ENCODE measurements at regions not wholly inside any gene's neighbourhood (a gene's known extent, or its start where the extent isn't known, plus 50 kb on each side); places are given as distances from the start of the nearest gene placed in this dataset.

- H3K36me3 ChIP-seq (ENCODE audit: insufficient read depth, low read length): no peaks in the 10 kb centered on the region
- no peaks in the 10 kb centered on the region for H3K9me3 ChIP-seq (ENCODE audit: insufficient read depth, low read depth, low read length)
- no peaks in the 10 kb centered on the region for H3K4me1 ChIP-seq (ENCODE audit: insufficient read depth, low read length, poor library complexity, severe bottlenecking)
- TF ChIP-seq, protein P1, sequence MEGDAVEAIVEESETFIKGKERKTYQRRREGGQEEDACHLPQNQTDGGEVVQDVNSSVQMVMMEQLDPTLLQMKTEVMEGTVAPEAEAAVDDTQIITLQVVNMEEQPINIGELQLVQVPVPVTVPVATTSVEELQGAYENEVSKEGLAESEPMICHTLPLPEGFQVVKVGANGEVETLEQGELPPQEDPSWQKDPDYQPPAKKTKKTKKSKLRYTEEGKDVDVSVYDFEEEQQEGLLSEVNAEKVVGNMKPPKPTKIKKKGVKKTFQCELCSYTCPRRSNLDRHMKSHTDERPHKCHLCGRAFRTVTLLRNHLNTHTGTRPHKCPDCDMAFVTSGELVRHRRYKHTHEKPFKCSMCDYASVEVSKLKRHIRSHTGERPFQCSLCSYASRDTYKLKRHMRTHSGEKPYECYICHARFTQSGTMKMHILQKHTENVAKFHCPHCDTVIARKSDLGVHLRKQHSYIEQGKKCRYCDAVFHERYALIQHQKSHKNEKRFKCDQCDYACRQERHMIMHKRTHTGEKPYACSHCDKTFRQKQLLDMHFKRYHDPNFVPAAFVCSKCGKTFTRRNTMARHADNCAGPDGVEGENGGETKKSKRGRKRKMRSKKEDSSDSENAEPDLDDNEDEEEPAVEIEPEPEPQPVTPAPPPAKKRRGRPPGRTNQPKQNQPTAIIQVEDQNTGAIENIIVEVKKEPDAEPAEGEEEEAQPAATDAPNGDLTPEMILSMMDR (conservative IDR thresholded peaks at IDR 0.05; ENCODE audit: low read length): no peak
- no peak for TF ChIP-seq EZH2phosphoT487 (IDR thresholded peaks at IDR 0.05; ENCODE audit: borderline replicate concordance)
- H3K4me3 ChIP-seq (ENCODE audit: low read length, poor library complexity, severe bottlenecking): no peak overlapping the region
- no peak overlapping the region for H3K4me2 ChIP-seq (ENCODE audit: low read depth, low read length, poor library complexity, severe bottlenecking)
- no peaks in the 10 kb centered on the region for H4K20me1 ChIP-seq (ENCODE audit: insufficient read depth, low read length, poor library complexity, severe bottlenecking)
- no peaks in the 10 kb centered on the region for H3K79me2 ChIP-seq (ENCODE audit: insufficient read depth, low read length)
- no peak overlapping the region for H2AFZ ChIP-seq (ENCODE audit: low read length)
- H3F3A ChIP-seq (ENCODE audit: low read depth): no peaks in the 10 kb centered on the region
- H3K27me3 ChIP-seq (ENCODE audit: insufficient read depth, low read length, poor library complexity, severe bottlenecking): no peaks in the 10 kb centered on the region
- H3K9me2 ChIP-seq (replicated peaks; ENCODE audit: low read depth, low read length): no peaks in the 10 kb centered on the region
- no peak overlapping the region for H3K9ac ChIP-seq (ENCODE audit: low read depth, low read length, poor library complexity, severe bottlenecking)
Measured at GRCh38 chr11:62073061-62073460, 50.8 kb upstream of the INCENP start.

DNA sequence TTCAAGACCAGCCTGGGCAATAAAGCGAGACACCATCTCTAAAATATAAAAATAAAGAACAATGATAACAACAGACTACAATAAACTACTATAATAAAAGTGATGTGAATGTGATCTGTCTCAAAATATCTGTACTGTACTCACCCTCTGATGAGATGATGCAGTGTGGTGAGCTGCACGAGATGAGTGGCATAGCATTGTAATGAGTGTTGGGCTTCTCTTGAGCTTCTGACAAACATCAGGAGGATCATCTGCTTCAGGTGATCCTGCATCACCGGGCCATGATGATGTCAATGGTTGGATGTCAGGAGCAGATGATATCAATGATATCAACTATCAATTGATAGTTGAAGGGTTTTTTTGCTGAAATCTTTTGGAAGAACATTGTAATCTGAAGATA, 52.4 kb upstream of the INCENP start:
- Histone ChIP-seq H4K20me1 (ENCODE audit: insufficient read depth, low read length, poor library complexity, severe bottlenecking) (no peaks in the 10 kb centered on the region), H3K79me2 (ENCODE audit: insufficient read depth, low read length) (no peaks in the 10 kb centered on the region), H3F3A (ENCODE audit: low read depth) (no peaks in the 10 kb centered on the region), H3K27me3 (ENCODE audit: insufficient read depth, low read length, poor library complexity, severe bottlenecking) (no peaks in the 10 kb centered on the region), H3K9me3 (ENCODE audit: insufficient read depth, low read depth, low read length) (no peaks in the 10 kb centered on the region), H3K4me1 (ENCODE audit: insufficient read depth, low read length, poor library complexity, severe bottlenecking) (no peaks in the 10 kb centered on the region), H3K36me3 (ENCODE audit: insufficient read depth, low read length) (no peaks in the 10 kb centered on the region), H3K4me3 (ENCODE audit: low read length, poor library complexity, severe bottlenecking) (no peak overlapping the region), H2AFZ (ENCODE audit: low read length) (no peak overlapping the region), H3K4me2 (ENCODE audit: low read depth, low read length, poor library complexity, severe bottlenecking) (no peak overlapping the region), H3K9ac (ENCODE audit: low read depth, low read length, poor library complexity, severe bottlenecking) (no peak overlapping the region), H3K9me2 (replicated peaks; ENCODE audit: low read depth, low read length) (no peaks in the 10 kb centered on the region)
- TF ChIP-seq, protein P1 (conservative IDR thresholded peaks at IDR 0.05; ENCODE audit: low read length): no peak
- no peak for TF ChIP-seq EZH2phosphoT487 (IDR thresholded peaks at IDR 0.05; ENCODE audit: borderline replicate concordance)

DNA sequence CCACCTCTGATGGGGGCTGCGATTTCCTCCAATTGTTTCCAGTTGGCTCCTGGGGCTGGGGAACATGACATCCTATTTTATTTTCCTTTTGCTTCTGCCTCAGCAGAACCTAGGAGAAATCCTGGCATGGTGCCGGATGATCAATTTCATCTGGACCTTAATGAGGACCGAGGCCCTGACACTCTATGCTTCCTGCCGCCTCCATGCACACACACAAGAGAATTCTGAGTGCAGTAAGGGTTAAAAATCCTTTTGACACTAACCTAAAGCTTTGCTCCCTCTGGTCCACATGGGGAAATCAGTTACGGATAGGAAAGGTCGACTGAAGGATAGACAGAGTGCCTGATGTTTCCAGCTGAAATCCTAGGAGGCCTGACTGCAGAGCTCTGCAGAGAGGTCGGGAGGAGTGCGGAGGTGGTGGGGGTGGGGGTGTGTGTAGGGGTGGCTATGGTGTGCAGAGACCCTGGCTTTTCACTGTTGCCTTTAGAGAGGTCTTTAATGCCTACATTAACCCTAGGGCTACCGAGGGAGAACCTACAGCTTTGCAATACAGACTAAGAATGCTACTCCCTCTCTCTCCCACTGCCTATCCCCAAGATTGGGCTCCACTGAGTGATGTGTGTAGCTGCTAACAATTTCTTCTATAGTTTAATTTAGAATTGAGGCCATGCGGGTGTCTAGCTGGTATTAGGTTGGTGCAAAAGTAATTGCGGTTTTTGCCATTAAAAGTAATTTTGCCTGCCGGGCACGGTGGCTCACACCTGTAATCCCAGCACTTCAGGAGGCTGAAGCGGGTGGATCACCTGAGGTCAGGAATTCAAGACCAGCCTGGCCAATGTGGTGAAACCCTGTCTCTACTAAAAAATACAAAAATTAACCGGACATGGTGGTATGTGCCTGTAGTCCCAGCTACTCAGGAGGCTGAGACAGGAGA, 53.6 kb upstream of the INCENP start:
- H3K4me2 ChIP-seq (ENCODE audit: low read depth, low read length, poor library complexity, severe bottlenecking): no peak overlapping the region
- no peaks in the 10 kb centered on the region for H3K9me3 ChIP-seq (ENCODE audit: insufficient read depth, low read depth, low read length)
- H2AFZ ChIP-seq (ENCODE audit: low read length): no peak overlapping the region
- H3K36me3 ChIP-seq (ENCODE audit: insufficient read depth, low read length): no peaks in the 10 kb centered on the region
- no peaks in the 10 kb centered on the region for H3K27me3 ChIP-seq (ENCODE audit: insufficient read depth, low read length, poor library complexity, severe bottlenecking)
- no peaks in the 10 kb centered on the region for H3K4me1 ChIP-seq (ENCODE audit: insufficient read depth, low read length, poor library complexity, severe bottlenecking)
- no peaks in the 10 kb centered on the region for H3K79me2 ChIP-seq (ENCODE audit: insufficient read depth, low read length)
- H3K4me3 ChIP-seq (ENCODE audit: low read length, poor library complexity, severe bottlenecking): no peak overlapping the region
- no peaks in the 10 kb centered on the region for H4K20me1 ChIP-seq (ENCODE audit: insufficient read depth, low read length, poor library complexity, severe bottlenecking)
- H3K9me2 ChIP-seq (replicated peaks; ENCODE audit: low read depth, low read length): no peaks in the 10 kb centered on the region
- no peak overlapping the region for H3K9ac ChIP-seq (ENCODE audit: low read depth, low read length, poor library complexity, severe bottlenecking)
- H3F3A ChIP-seq (ENCODE audit: low read depth): no peaks in the 10 kb centered on the region
- TF ChIP-seq, protein P1 (conservative IDR thresholded peaks at IDR 0.05; ENCODE audit: low read length): no peak
- no peak for TF ChIP-seq EZH2phosphoT487 (IDR thresholded peaks at IDR 0.05; ENCODE audit: borderline replicate concordance)
